Mesenchymal stem cell (in vitro differentiated cells and primary cell): ENCODE measurements at regions not wholly inside any gene's neighbourhood (a gene's known extent, or its start where the extent isn't known, plus 50 kb on each side); places are given as distances from the start of the nearest gene placed in this dataset.

ENCODE experiments used
- DNase-seq: peaks from one replicate; pipeline ENCODE4 v3.0.0-alpha.2; 2013
- H2AFZ ChIP-seq: one replicate; pipeline ENCODE4 v1.6.1; 2013; ENCODE audit warnings: low read depth, mild to moderate bottlenecking, control low read depth, inconsistent platforms, low read length, moderate library complexity
- H2AK5ac ChIP-seq: 2 replicates; pipeline ENCODE4 v1.6.1; 2013; ENCODE audit warnings: low read length, moderate library complexity, mild to moderate bottlenecking, inconsistent platforms; ENCODE audit not compliant: severe bottlenecking
- H2BK120ac ChIP-seq: one replicate; pipeline ENCODE4 v1.6.1; 2013; ENCODE audit warnings: low read depth, mild to moderate bottlenecking, inconsistent platforms, low read length, moderate library complexity
- H2BK12ac ChIP-seq, 2 experiments: one replicate each; pipeline ENCODE4 v1.6.1; 2013; ENCODE audit warnings: inconsistent platforms in 2 of 2, low read length in 2 of 2, mild to moderate bottlenecking in 2 of 2, moderate library complexity in 2 of 2, control low read depth in 1 of 2
- H2BK15ac ChIP-seq: one replicate; pipeline ENCODE4 v1.6.1; 2013; ENCODE audit warnings: mild to moderate bottlenecking, low read depth, inconsistent platforms; ENCODE audit not compliant: poor library complexity, severe bottlenecking
- H2BK5ac ChIP-seq: 2 replicates; pipeline ENCODE4 v1.6.1; 2013; ENCODE audit warnings: low read depth, mild to moderate bottlenecking, low read length, control low read depth, inconsistent platforms; ENCODE audit not compliant: poor library complexity, severe bottlenecking
- H3K14ac ChIP-seq, 2 experiments: one replicate each; pipeline ENCODE4 v1.6.1; 2013; ENCODE audit warnings: inconsistent platforms in 2 of 2, low read length in 2 of 2, control low read depth in 1 of 2, mild to moderate bottlenecking in 1 of 2, moderate library complexity in 1 of 2
- H3K18ac ChIP-seq, 2 experiments: one replicate each; pipeline ENCODE4 v1.6.1; 2013; ENCODE audit warnings: inconsistent platforms in 2 of 2, low read length in 2 of 2, control low read depth in 1 of 2, low read depth in 1 of 2, mild to moderate bottlenecking in 1 of 2
- H3K23ac ChIP-seq, 2 experiments: one replicate each; pipeline ENCODE4 v1.6.1; 2013; ENCODE audit warnings: inconsistent platforms in 2 of 2, low read length in 2 of 2, mild to moderate bottlenecking in 2 of 2, moderate library complexity in 2 of 2, control low read depth in 1 of 2
- H3K27ac ChIP-seq: 2 replicates; pipeline ENCODE4 v1.5.1; 2013; ENCODE audit warnings: mild to moderate bottlenecking, moderate library complexity, low read length, control low read depth, inconsistent platforms; ENCODE audit not compliant: poor library complexity, severe bottlenecking
- H3K27me3 ChIP-seq, 2 experiments: 2 replicates each; pipeline versions ENCODE4 v1.6.1 to v1.7.0; 2013; ENCODE audit warnings: low read length in 2 of 2, mild to moderate bottlenecking in 2 of 2, moderate library complexity in 2 of 2, control low read depth in 1 of 2, inconsistent platforms in 1 of 2; ENCODE audit not compliant: control insufficient read depth in 1 of 2, insufficient read depth in 1 of 2
- H3K36me3 ChIP-seq, 2 experiments: 2 replicates each; pipeline versions ENCODE4 v1.6.1 to v1.7.0; 2013; ENCODE audit warnings: low read length in 2 of 2, control low read depth in 1 of 2, inconsistent platforms in 1 of 2, low read depth in 1 of 2, mild to moderate bottlenecking in 1 of 2; ENCODE audit not compliant: insufficient read depth in 2 of 2, control insufficient read depth in 1 of 2
- H3K4ac ChIP-seq, 2 experiments: one replicate each; pipeline ENCODE4 v1.6.1; 2013; ENCODE audit warnings: inconsistent platforms in 2 of 2, low read length in 2 of 2, mild to moderate bottlenecking in 2 of 2, moderate library complexity in 2 of 2, control low read depth in 1 of 2, low read depth in 1 of 2
- H3K4me1 ChIP-seq: 2 replicates; pipeline ENCODE4 v1.6.1; 2013; ENCODE audit warnings: low read depth, low read length, control low read depth; ENCODE audit not compliant: control insufficient read depth, insufficient read depth
- H3K4me2 ChIP-seq: 2 replicates; pipeline ENCODE4 v1.6.1; 2013; ENCODE audit warnings: low read length, mild to moderate bottlenecking, inconsistent platforms; ENCODE audit not compliant: poor library complexity, severe bottlenecking
- H3K4me3 ChIP-seq, 2 experiments: 2 replicates each; pipeline versions ENCODE4 v1.5.1 to v1.7.0; 2013; ENCODE audit warnings: low read length in 2 of 2, mild to moderate bottlenecking in 2 of 2, control low read depth in 1 of 2, low read depth in 1 of 2; ENCODE audit not compliant: insufficient read depth in 1 of 2
- H3K79me1 ChIP-seq: replicated peaks from 2 replicates; pipeline ENCODE4 v1.6.1; 2013; ENCODE audit warnings: mild to moderate bottlenecking, control low read depth, low read length, inconsistent platforms; ENCODE audit not compliant: poor library complexity, severe bottlenecking
- H3K9ac ChIP-seq: 2 replicates; pipeline ENCODE4 v1.7.0; 2013; ENCODE audit warnings: mild to moderate bottlenecking, low read length, moderate library complexity
- H3K9me3 ChIP-seq: 2 replicates; pipeline ENCODE4 v1.7.0; 2013; ENCODE audit warnings: mild to moderate bottlenecking, low read length; ENCODE audit not compliant: control insufficient read depth
- H4K8ac ChIP-seq: one replicate; pipeline ENCODE4 v1.6.1; 2013; ENCODE audit warnings: inconsistent platforms, mild to moderate bottlenecking, low read length, moderate library complexity
- H4K91ac ChIP-seq: one replicate; pipeline ENCODE4 v1.6.1; 2013; ENCODE audit warnings: mild to moderate bottlenecking, low read length, inconsistent platforms
- WGBS: methylation state at CpG from one replicate; pipeline ENCODE4 v1.1.7; 2013; ENCODE audit warnings: mixed read lengths; 5-methylcytosine and 5-hydroxymethylcytosine counted together

DNA sequence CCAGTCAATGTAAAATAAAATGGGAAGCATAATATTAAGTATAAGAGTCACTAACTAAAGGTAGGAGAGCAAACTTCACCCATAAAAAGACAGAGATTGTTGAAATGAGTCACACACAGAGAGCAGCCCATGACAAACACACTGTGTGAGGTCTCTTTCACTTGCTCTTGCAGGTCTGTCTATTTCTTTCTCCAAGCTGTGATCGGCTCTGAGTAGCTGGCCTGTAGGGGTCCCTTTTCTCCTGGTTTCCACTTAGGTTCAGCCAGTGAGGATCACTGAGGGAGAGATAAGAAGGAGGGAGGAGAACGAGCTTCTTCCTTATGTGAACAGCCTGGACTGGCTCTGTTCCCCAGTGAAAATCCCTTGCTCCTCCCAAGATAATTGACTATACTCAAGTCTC is 133.7 kb upstream of the HS3ST3A1 start:
- H3K9ac ChIP-seq: no peak overlapping the region
- no peak overlapping the region for H3K4me2 ChIP-seq
- DNase-seq: no peak
- no peak overlapping the region for H2BK5ac ChIP-seq
- 60% methylated on average over 1 of the region's 2 CpGs for WGBS
- no peak overlapping the region for H3K4ac ChIP-seq
- no peak overlapping the region for H3K18ac ChIP-seq
- H3K14ac ChIP-seq: no peak overlapping the region
- no peak overlapping the region for H2BK120ac ChIP-seq
- H3K36me3 ChIP-seq: no peaks in the 10 kb centered on the region
- no peak overlapping the region for H4K91ac ChIP-seq
- H3K27ac ChIP-seq: no peak overlapping the region
- H3K23ac ChIP-seq: no peak overlapping the region
- H3K9me3 ChIP-seq: peaks cover 10% of the 10 kb centered on the region
- H2BK15ac ChIP-seq: no peak overlapping the region
- H2AK5ac ChIP-seq: no peak overlapping the region
- no peak overlapping the region for H2BK12ac ChIP-seq
- H4K8ac ChIP-seq: no peak overlapping the region
- no peak overlapping the region for H2AFZ ChIP-seq
- peak overlapping the region in 1 of 2 experiments; percentile 9 for H3K4me3 ChIP-seq
- H3K79me1 ChIP-seq: no peaks in the 10 kb centered on the region
- H3K4me1 ChIP-seq: no peaks in the 10 kb centered on the region
- H3K27me3 ChIP-seq: no peaks in the 10 kb centered on the region

DNA sequence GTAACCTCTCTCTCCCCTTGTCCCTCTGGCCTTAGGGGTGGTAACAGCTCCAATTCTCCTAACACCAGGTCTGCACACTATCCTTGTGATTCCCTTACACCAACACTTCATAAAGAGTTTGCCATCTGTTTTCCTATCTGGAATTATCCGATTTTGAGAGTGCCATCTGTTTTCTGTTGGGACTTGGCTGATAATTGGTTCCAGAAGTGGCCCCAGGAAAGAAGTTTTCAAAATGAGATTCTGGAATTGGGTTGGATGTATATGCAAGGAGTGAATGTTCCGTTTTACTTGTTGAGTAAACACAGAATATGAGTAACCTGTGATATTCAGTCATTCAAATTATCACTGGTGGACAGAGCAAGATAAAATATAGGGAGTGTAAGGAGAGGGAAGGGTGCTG is 134.1 kb upstream of the HS3ST3A1 start:
- Histone ChIP-seq H3K27me3 (no peaks in the 10 kb centered on the region), H3K23ac (no peak overlapping the region), H3K9me3 (peaks cover 10% of the 10 kb centered on the region), H2BK12ac (no peak overlapping the region), H3K4me3 (peak overlapping the region in 1 of 2 experiments; percentile 9), H4K91ac (no peak overlapping the region), H3K14ac (no peak overlapping the region), H4K8ac (no peak overlapping the region), H3K79me1 (no peaks in the 10 kb centered on the region), H3K4me1 (no peaks in the 10 kb centered on the region), H2BK5ac (no peak overlapping the region), H3K4me2 (no peak overlapping the region), H3K18ac (no peak overlapping the region), H2AK5ac (no peak overlapping the region), H3K4ac (no peak overlapping the region), H3K9ac (no peak overlapping the region), H3K27ac (no peak overlapping the region), H2BK120ac (no peak overlapping the region), H2BK15ac (no peak overlapping the region), H3K36me3 (no peaks in the 10 kb centered on the region), H2AFZ (no peak overlapping the region)
- no peak for DNase-seq
- 94% methylated on average over 2 of the region's 2 CpGs for WGBS

DNA sequence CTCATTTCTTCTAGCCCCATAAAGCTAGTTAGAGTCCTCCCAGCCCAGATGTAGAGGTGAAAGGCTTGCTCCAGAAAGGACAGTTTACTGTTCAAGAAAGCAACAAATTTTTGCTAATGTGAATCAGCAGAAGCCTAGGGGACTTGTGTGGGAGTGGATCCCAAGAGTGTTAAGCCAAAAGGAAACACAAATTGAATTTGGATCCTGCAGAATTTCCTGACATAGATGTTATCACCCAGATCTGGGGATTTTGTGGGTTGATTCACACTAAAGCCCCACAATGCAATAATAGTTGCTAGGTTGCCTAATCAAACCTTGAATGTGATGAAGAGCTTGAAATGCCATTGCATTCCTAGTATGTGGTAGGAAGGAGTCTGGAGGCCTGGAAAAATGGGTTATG is 135.2 kb upstream of the HS3ST3A1 start:
- no peak overlapping the region for H3K14ac ChIP-seq
- no peak overlapping the region for H3K4me2 ChIP-seq
- no peak overlapping the region for H3K18ac ChIP-seq
- H3K9me3 ChIP-seq: peaks cover 10% of the 10 kb centered on the region
- H2BK120ac ChIP-seq: no peak overlapping the region
- peak; percentile 17 for DNase-seq
- no peaks in the 10 kb centered on the region for H3K4me1 ChIP-seq
- H3K79me1 ChIP-seq: no peaks in the 10 kb centered on the region
- no peak overlapping the region for H2AK5ac ChIP-seq
- H2BK5ac ChIP-seq: no peak overlapping the region
- H3K9ac ChIP-seq: peak overlapping the region; percentile 27
- no peak overlapping the region for H3K4me3 ChIP-seq
- H3K27ac ChIP-seq: no peak overlapping the region
- H3K4ac ChIP-seq: no peak overlapping the region
- no peak overlapping the region for H2BK15ac ChIP-seq
- no peak overlapping the region for H2BK12ac ChIP-seq
- no peak overlapping the region for H2AFZ ChIP-seq
- H4K8ac ChIP-seq: no peak overlapping the region
- no peak overlapping the region for H4K91ac ChIP-seq
- H3K27me3 ChIP-seq: no peaks in the 10 kb centered on the region
- H3K23ac ChIP-seq: no peak overlapping the region
- no peaks in the 10 kb centered on the region for H3K36me3 ChIP-seq

DNA sequence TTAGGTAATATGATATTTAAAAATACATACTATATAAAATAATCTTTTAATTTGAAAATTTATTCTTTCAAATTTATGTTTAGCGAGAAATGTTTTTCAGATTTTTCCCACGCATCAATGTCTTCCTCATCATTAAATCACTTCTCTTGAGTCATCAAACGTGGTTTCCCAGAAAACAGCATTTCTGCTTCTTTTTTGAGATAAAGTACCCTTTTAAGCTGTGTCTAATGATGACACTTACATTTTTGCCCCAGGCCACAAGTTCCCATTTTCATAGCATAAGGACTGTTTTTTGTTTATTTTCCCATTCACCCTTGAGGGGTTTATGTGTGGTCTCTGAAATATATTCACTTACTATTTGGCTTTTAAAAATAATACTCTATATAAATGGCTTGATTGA is 139.0 kb upstream of the HS3ST3A1 start:
- Histone ChIP-seq H3K36me3 (no peaks in the 10 kb centered on the region), H2BK5ac (no peak overlapping the region), H3K4ac (no peak overlapping the region), H3K27me3 (no peaks in the 10 kb centered on the region), H2BK12ac (no peak overlapping the region), H3K18ac (no peak overlapping the region), H2BK15ac (no peak overlapping the region), H3K4me2 (no peak overlapping the region), H2BK120ac (no peak overlapping the region), H2AK5ac (no peak overlapping the region), H3K4me3 (no peak overlapping the region), H3K14ac (no peak overlapping the region), H3K27ac (no peak overlapping the region), H2AFZ (no peak overlapping the region), H3K9me3 (peaks cover under 1% of the 10 kb centered on the region), H3K9ac (no peak overlapping the region), H3K23ac (no peak overlapping the region), H3K4me1 (no peaks in the 10 kb centered on the region), H4K8ac (no peak overlapping the region), H3K79me1 (no peaks in the 10 kb centered on the region), H4K91ac (no peak overlapping the region)
- 85% methylated on average over 3 of the region's 3 CpGs for WGBS
- no peak for DNase-seq
